Fibroblast of lung (primary cell): ENCODE measurements at regions not wholly inside any gene's neighbourhood (a gene's known extent, or its start where the extent isn't known, plus 50 kb on each side); places are given as distances from the start of the nearest gene placed in this dataset.

ENCODE experiments used
- DNase-seq, 2 donors: peaks; one replicate each; pipeline versions ENCODE4 v3.0.0 to v3.0.0-alpha.2; 2010; ENCODE audit warnings: low read depth in 2 of 2
- H2AFZ ChIP-seq: 2 replicates; pipeline ENCODE4 v1.5.1; 2012; ENCODE audit warnings: low read length, control low read depth, inconsistent platforms
- H3K27ac ChIP-seq: 2 replicates; pipeline ENCODE4 v1.5.1; 2011; ENCODE audit warnings: low read length, control low read depth; ENCODE audit not compliant: insufficient read depth
- H3K27me3 ChIP-seq: 2 replicates; pipeline ENCODE4 v1.5.1; 2011; ENCODE audit warnings: mild to moderate bottlenecking, low read length; ENCODE audit not compliant: control insufficient read depth, insufficient read depth
- H3K36me3 ChIP-seq: 2 replicates; pipeline ENCODE4 v1.5.1; 2011; ENCODE audit warnings: low read length; ENCODE audit not compliant: control insufficient read depth, insufficient read depth
- H3K4me1 ChIP-seq: 2 replicates; pipeline ENCODE4 v1.5.1; 2011; ENCODE audit warnings: low read length; ENCODE audit not compliant: control insufficient read depth, insufficient read depth; ENCODE audit errors: extremely low read depth
- H3K4me2 ChIP-seq: 2 replicates; pipeline ENCODE4 v1.5.1; 2011; ENCODE audit warnings: low read length, control low read depth; ENCODE audit not compliant: insufficient read depth; ENCODE audit errors: extremely low read depth
- H3K4me3 ChIP-seq, 4 experiments: fragments of 200-600 bp in 1 of 4; sonication (generic) in 1 of 4; replicated peaks in 1 of 4; 2 replicates each; pipeline ENCODE4 v1.5.1; 2011 to 2016; ENCODE audit warnings: low read length in 4 of 4, low read depth in 3 of 4, mild to moderate bottlenecking in 3 of 4, control low read depth in 2 of 4, inconsistent platforms in 1 of 4, mixed read lengths in 1 of 4; ENCODE audit not compliant: insufficient read depth in 1 of 4; ENCODE audit errors: control extremely low read depth in 1 of 4
- H3K79me2 ChIP-seq: 2 replicates; pipeline ENCODE4 v1.5.1; 2012; ENCODE audit warnings: mild to moderate bottlenecking, low read length, inconsistent platforms; ENCODE audit not compliant: control insufficient read depth, insufficient read depth
- H3K9ac ChIP-seq: 2 replicates; pipeline ENCODE4 v1.5.1; 2011; ENCODE audit warnings: mild to moderate bottlenecking, low read length, control low read depth; ENCODE audit not compliant: insufficient read depth
- H3K9me3 ChIP-seq: 2 replicates; pipeline ENCODE4 v1.5.1; 2012; ENCODE audit warnings: low read depth, low read length; ENCODE audit not compliant: control insufficient read depth, insufficient read depth
- H4K20me1 ChIP-seq: 2 replicates; pipeline ENCODE4 v1.5.1; 2011; ENCODE audit warnings: low read length; ENCODE audit not compliant: control insufficient read depth, insufficient read depth; ENCODE audit errors: extremely low read depth
- CTCF ChIP-seq, 2 donors: IDR thresholded peaks in 1 of 2; conservative IDR thresholded peaks in 1 of 2; 1 replicate in 1 of 2; 2 replicates in 1 of 2; pipeline ENCODE4 v1.5.1; 2011 to 2012; ENCODE audit warnings: low read length in 2 of 2, control low read depth in 1 of 2, inconsistent platforms in 1 of 2, low read depth in 1 of 2, mild to moderate bottlenecking in 1 of 2
- EZH2 ChIP-seq: IDR thresholded peaks from 2 replicates; pipeline ENCODE4 v1.5.1; 2012; ENCODE audit warnings: low read length, control low read depth, mild to moderate bottlenecking; ENCODE audit errors: missing control alignments

DNA sequence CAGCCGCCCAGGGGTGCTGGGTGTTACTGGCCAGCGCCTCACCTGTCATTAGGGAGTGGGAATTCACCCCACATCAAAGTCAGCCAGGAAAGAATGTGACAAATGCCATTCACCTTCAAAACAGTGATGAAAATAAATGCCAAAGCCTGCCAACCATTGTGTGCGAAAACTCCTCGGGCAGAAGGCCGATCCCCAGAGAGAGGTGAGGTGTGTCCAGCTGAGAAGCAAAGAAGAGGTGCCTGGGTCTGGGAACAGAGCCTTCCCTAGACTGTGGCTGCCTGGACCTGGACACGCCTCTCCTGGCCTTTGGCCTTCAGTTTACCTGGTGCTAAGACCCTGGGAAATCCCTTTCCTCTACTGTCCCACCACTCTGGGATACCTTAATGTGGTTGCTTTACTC lies 142.7 kb downstream of the CYP26B1 start:
- no peak overlapping the region for H3K27ac ChIP-seq
- H3K36me3 ChIP-seq: no peaks in the 10 kb centered on the region
- H3K79me2 ChIP-seq: no peaks in the 10 kb centered on the region
- TF ChIP-seq EZH2 (no peak), CTCF (conservative IDR thresholded peaks at IDR 0.05 in 1 of 2, IDR thresholded peaks at IDR 0.05 in 1 of 2; ENCODE audit: low read depth in 1 of 2, low read length in 2 of 2) (no peak)
- no peaks in the 10 kb centered on the region for H4K20me1 ChIP-seq
- H3K9me3 ChIP-seq: no peaks in the 10 kb centered on the region
- no peaks in the 10 kb centered on the region for H3K4me1 ChIP-seq
- H3K27me3 ChIP-seq: no peaks in the 10 kb centered on the region
- H2AFZ ChIP-seq: no peak overlapping the region
- H3K4me2 ChIP-seq: no peak overlapping the region
- DNase-seq: no peak
- H3K4me3 ChIP-seq: no peak overlapping the region
- no peak overlapping the region for H3K9ac ChIP-seq

DNA sequence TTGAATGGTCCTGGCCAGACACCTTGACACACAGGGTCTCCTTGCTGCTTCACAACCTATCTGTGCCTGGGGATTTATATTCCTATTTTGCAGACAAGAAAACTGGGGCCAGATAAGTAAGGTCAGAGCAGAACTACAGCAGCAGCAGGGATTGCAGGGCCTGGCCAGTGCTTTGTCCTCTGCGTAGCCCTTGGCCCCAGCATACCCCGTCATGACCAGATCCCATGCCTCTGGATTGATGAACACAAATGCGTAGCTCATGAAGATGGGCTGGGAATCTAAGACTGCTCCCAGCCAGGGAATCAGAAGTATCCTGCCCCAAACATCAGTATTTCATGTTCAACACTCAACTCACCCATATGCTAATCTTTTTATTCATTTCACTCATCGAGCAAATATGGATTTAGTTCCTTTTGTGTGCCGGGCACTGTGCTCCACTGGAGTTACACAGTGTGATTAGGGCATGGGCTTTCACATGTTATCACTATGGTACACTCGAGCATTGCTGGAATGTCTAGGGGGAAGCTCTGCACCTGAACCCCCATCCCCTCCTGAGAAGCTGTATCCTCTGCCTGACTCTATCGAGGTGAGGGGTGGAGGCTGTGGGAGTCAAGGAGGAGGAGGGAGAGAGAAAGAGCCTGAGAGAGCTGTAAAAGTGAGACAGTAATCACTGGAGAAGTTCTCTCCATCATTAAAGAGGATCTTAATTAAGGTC lies 143.3 kb downstream of the CYP26B1 start:
- H4K20me1 ChIP-seq: no peaks in the 10 kb centered on the region
- H3K4me3 ChIP-seq: no peak overlapping the region
- H3K9ac ChIP-seq: no peak overlapping the region
- DNase-seq: no peak
- no peak overlapping the region for H3K27ac ChIP-seq
- no peak overlapping the region for H3K4me2 ChIP-seq
- no peaks in the 10 kb centered on the region for H3K4me1 ChIP-seq
- no peaks in the 10 kb centered on the region for H3K36me3 ChIP-seq
- H2AFZ ChIP-seq: no peak overlapping the region
- TF ChIP-seq CTCF (conservative IDR thresholded peaks at IDR 0.05 in 1 of 2, IDR thresholded peaks at IDR 0.05 in 1 of 2; ENCODE audit: low read depth in 1 of 2, low read length in 2 of 2) (no peak), EZH2 (no peak)
- H3K27me3 ChIP-seq: no peaks in the 10 kb centered on the region
- H3K9me3 ChIP-seq: no peaks in the 10 kb centered on the region
- H3K79me2 ChIP-seq: no peaks in the 10 kb centered on the region

DNA sequence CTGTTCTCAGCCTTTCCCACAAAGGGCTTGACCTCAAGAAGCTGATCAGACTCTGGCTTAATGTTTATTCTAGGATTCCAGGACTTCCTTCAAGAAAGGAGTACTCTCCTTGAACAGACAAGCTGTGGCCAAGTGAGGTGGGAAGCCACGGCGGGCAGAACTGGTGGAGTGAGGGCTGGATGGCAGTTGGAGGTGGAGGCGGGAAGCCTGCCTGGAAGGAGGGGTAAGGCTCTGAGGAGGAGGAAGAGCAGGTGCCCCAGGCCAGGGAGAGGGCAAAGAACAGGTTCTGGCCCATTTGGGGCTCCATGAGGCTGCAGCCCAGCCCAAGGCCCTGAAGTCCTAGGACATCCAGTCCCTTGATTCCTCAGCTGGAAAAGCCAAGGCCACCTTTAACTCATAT lies 143.9 kb downstream of the CYP26B1 start:
- H3K9me3 ChIP-seq: no peaks in the 10 kb centered on the region
- no peaks in the 10 kb centered on the region for H3K79me2 ChIP-seq

More for the DNA sequence above, 143.9 kb downstream of the CYP26B1 start:
- Histone ChIP-seq H2AFZ (no peak overlapping the region), H3K4me2 (no peak overlapping the region), H3K9ac (no peak overlapping the region), H4K20me1 (no peaks in the 10 kb centered on the region), H3K36me3 (no peaks in the 10 kb centered on the region), H3K4me3 (no peak overlapping the region), H3K4me1 (no peaks in the 10 kb centered on the region), H3K27ac (no peak overlapping the region), H3K27me3 (no peaks in the 10 kb centered on the region)
- TF ChIP-seq CTCF (conservative IDR thresholded peaks at IDR 0.05 in 1 of 2, IDR thresholded peaks at IDR 0.05 in 1 of 2; ENCODE audit: low read depth in 1 of 2, low read length in 2 of 2): no peak
- no peak for TF ChIP-seq EZH2
- DNase-seq: no peak
